Vagina (tissue), 2 donors: ENCODE measurements at regions not wholly inside any gene's neighbourhood (a gene's known extent, or its start where the extent isn't known, plus 50 kb on each side); places are given as distances from the start of the nearest gene placed in this dataset.

Source experiments
- DNase-seq, 2 donors: peaks; one replicate each; pipeline ENCODE4 v3.0.0-alpha.2; 2017; ENCODE audit errors: extremely low spot score in 2 of 2
- H3K27ac ChIP-seq: fragments of 200-600 bp; sonication (generic); one replicate; pipeline ENCODE4 v1.5.1; 2019
- H3K27me3 ChIP-seq: fragments of 200-600 bp; sonication (generic); one replicate; pipeline ENCODE4 v1.5.1; 2019
- H3K36me3 ChIP-seq, 2 donors: fragments of 200-600 bp; sonication (generic); one replicate each; pipeline ENCODE4 v1.5.1; 2017 to 2019
- H3K4me1 ChIP-seq: fragments of 200-600 bp; sonication (generic); one replicate; pipeline ENCODE4 v1.5.1; 2019
- H3K4me3 ChIP-seq, 2 donors: fragments of 200-600 bp; sonication (generic); 1 replicate in 1 of 2; 2 replicates in 1 of 2; pipeline ENCODE4 v1.5.1; 2016 to 2019
- H3K9me3 ChIP-seq: fragments of 200-600 bp; sonication (generic); one replicate; pipeline ENCODE4 v1.5.1; 2019
- CTCF ChIP-seq, 3 experiments: fragments of 450-650 bp in 2 of 3; fragments of 200-600 bp in 1 of 3; sonication (generic) in 1 of 3; IDR thresholded peaks; one replicate each; pipeline ENCODE4 v1.5.1; 2017 to 2019; ENCODE audit warnings: antibody characterized with exemption in 3 of 3, mild to moderate bottlenecking in 2 of 3, moderate library complexity in 2 of 3
- POLR2A ChIP-seq, 2 donors: fragments of 450-650 bp; IDR thresholded peaks; one replicate each; pipeline ENCODE4 v1.6.1; 2017; ENCODE audit warnings: antibody characterized with exemption in 2 of 2, mild to moderate bottlenecking in 2 of 2, moderate library complexity in 2 of 2
- POLR2AphosphoS5 ChIP-seq, 2 donors: sonication (generic); formaldehyde crosslinking; IDR thresholded peaks; one replicate each; pipeline ENCODE4 v1.9.0; 2017; ENCODE audit warnings: antibody characterized with exemption in 2 of 2, mild to moderate bottlenecking in 2 of 2, low read depth in 1 of 2; ENCODE audit not compliant: insufficient read depth in 1 of 2
- intact Hi-C: fragments of 100-400 bp; cut with DNase I; formaldehyde crosslinking; loops from one replicate; pipeline ENCODE4 v1.15.1; 2023

GRCh38 chr3:88640581-88640980, 466.8 kb upstream of the EPHA3 start:
- intact Hi-C loops = no loop called here
- DNase-seq = no peak
- no peak overlapping the region for H3K4me3 ChIP-seq
- no peaks in the 10 kb centered on the region for H3K4me1 ChIP-seq
- TF ChIP-seq POLR2A (IDR thresholded peaks at IDR 0.05) (no peak), CTCF (IDR thresholded peaks at IDR 0.05) (no peak), POLR2AphosphoS5 (IDR thresholded peaks at IDR 0.05; ENCODE audit: insufficient read depth in 1 of 2, low read depth in 1 of 2) (no peak)
- H3K9me3 ChIP-seq = no peaks in the 10 kb centered on the region
- no peak overlapping the region for H3K27ac ChIP-seq
- H3K27me3 ChIP-seq = no peaks in the 10 kb centered on the region
- no peaks in the 10 kb centered on the region for H3K36me3 ChIP-seq

DNA sequence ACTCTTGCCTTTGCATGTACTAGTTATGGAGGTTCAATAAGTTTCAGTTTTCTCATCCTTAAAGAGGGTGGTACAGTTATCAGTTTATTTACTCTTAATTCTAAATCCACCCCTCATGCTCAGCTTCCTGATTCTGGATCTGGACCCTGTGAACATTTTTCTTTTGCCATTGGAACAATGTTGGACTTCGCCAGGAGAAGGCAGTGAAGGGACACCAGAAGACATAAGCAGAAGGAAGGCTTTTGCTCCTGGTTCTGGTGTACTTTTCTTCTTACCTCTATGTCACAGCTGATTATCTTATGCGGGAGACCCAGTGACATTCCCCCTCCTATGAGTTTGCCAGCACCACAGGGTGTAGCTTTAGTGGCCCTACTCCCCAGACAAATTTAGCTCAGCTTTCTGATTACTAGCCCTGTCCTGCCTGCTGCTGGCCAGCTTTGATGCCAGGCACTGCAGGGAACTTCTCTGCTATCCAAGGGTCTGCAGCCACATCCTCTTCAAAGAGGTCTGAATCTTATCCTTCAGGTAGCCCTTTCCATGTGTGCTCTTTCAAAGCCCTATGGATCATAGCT, 466.3 kb upstream of the EPHA3 start:
- Histone ChIP-seq H3K4me1 (no peaks in the 10 kb centered on the region), H3K4me3 (no peak overlapping the region), H3K27ac (no peak overlapping the region), H3K27me3 (no peaks in the 10 kb centered on the region), H3K9me3 (no peaks in the 10 kb centered on the region), H3K36me3 (no peaks in the 10 kb centered on the region)
- no peak for DNase-seq
- TF ChIP-seq CTCF (IDR thresholded peaks at IDR 0.05) = no peak
- TF ChIP-seq POLR2A (IDR thresholded peaks at IDR 0.05) = no peak
- intact Hi-C loops = no loop called here

DNA sequence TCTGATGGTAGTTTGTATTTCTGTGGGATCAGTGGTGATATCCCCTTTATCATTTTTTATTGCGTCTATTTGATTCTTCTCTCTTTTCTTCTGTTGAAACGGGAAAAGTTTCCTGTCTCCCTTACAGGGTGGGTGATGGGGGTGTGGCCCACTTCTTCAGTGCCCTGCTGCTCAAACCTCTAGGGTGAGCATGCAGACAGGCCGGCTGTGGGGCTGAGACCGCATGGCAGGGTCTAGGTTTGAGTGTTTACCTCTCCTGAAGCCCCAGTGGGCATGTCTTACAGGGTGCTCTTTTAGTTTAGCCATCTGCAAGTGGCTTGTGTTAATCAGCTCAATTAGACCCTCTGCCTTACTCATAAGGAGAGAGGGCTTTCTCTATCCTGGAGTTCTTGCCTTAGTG, 450.0 kb upstream of the EPHA3 start:
- TF ChIP-seq POLR2A (IDR thresholded peaks at IDR 0.05) (no peak), POLR2AphosphoS5 (IDR thresholded peaks at IDR 0.05; ENCODE audit: insufficient read depth in 1 of 2, low read depth in 1 of 2) (no peak), CTCF (IDR thresholded peaks at IDR 0.05) (no peak)
- Histone ChIP-seq H3K9me3 (no peaks in the 10 kb centered on the region), H3K27me3 (no peaks in the 10 kb centered on the region), H3K4me3 (no peak overlapping the region), H3K4me1 (no peaks in the 10 kb centered on the region), H3K36me3 (no peaks in the 10 kb centered on the region), H3K27ac (no peak overlapping the region)
- DNase-seq = no peak
- intact Hi-C loops = no loop called here

DNA sequence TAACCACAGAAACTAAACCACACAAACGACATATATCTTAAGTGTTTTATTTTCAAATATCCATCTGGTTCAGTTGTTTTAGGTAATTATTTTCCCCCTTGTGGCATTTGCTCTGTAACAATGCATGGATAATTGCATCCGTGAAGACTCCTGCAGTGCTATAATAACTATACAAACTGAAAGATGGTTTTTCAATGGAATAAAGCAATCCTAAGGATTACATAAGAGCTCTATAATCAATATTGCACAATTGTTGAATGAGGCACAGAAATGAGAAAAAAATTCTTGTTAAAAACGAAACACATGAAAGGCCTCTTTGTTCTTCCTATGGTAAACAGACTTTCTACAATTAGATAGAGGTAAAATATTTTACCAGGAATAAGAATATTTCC, 446.0 kb upstream of the EPHA3 start:
- no peaks in the 10 kb centered on the region for H3K27me3 ChIP-seq
- no peak overlapping the region for H3K27ac ChIP-seq
- no peaks in the 10 kb centered on the region for H3K4me1 ChIP-seq
- no peak overlapping the region for H3K4me3 ChIP-seq
- intact Hi-C loops = no loop called here
- TF ChIP-seq POLR2A (IDR thresholded peaks at IDR 0.05) (no peak), CTCF (IDR thresholded peaks at IDR 0.05) (no peak), POLR2AphosphoS5 (IDR thresholded peaks at IDR 0.05; ENCODE audit: insufficient read depth in 1 of 2, low read depth in 1 of 2) (no peak)
- DNase-seq = no peak
- H3K36me3 ChIP-seq = no peaks in the 10 kb centered on the region
- H3K9me3 ChIP-seq = no peaks in the 10 kb centered on the region

- Histone ChIP-seq H3K4me3 (no peak overlapping the region), H3K27ac (no peak overlapping the region), H3K36me3 (no peaks in the 10 kb centered on the region), H3K4me1 (no peaks in the 10 kb centered on the region), H3K9me3 (no peaks in the 10 kb centered on the region), H3K27me3 (no peaks in the 10 kb centered on the region)
- no peak for DNase-seq
- intact Hi-C loops = no loop called here
- TF ChIP-seq CTCF (IDR thresholded peaks at IDR 0.05) = no peak
- TF ChIP-seq POLR2A (IDR thresholded peaks at IDR 0.05) = no peak
Measured at GRCh38 chr3:88668180-88668579, 439.2 kb upstream of the EPHA3 start.
